GM19452 (cell line): ENCODE measurements at regions not wholly inside any gene's neighbourhood (a gene's known extent, or its start where the extent isn't known, plus 50 kb on each side); places are given as distances from the start of the nearest gene placed in this dataset.

Experiments
- ATAC-seq: cut with Tn5 transposase; IDR thresholded peaks from one replicate; pipeline ENCODE4 v1.9.1; 2021; ENCODE audit not compliant: unreplicated experiment

DNA sequence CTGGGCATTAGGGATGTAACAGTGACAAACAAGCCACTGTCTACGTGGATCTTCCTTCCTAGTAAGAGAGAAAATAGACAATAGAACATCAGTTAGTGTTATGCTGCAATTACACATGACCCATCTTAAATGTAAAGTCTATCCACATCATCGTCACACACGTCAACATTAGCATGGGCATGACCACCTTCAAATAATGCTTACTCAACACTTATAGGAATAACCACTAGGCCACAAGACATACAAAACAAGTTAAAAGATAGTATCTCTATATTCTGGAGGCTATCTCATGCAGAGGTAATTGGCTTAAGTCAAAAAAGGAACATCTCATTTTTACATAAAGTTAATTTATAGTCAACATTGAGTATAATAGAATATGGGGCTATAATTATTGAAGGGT lies 156.5 kb downstream of the MOXD1 start:
- ATAC-seq = no peak

DNA sequence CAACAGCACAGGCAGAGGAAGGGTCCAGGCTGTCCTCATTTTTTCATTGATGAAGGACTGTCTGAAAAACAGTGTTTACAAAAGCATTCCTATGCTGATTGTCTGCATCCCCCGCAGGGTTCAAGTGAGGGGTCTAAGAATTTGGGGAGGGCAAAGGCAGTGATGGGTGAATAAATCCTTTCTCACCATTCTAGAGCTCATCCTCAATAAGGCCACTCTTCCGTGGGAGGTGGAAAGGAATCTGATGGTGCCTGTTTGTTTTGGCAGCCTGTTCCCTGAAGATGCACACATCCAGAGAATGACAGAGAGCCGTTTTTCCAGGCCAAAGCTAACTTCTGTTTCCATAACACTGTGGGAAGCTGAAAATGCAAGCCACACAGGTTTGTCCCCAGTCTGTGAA lies 164.5 kb downstream of the MOXD1 start:
- ATAC-seq = no peak

DNA sequence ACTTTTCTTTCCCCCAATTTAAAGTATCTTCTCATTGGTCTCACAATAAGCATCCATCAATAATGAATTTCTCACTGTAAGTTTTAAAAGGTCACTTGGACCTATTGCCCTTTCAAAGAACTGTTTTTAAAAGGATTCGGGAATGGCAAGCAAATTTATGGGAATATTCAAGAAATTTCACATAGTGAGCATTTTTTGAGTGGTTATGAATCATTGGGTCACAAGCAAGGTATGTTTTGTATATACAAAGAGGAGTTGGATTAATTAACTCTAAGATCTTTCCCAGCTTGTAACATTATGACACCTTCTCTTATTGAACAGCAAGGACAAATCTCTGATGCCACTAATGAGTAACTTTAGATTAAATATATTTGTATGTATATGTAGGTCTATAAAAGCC lies 165.0 kb downstream of the MOXD1 start:
- no peak for ATAC-seq

DNA sequence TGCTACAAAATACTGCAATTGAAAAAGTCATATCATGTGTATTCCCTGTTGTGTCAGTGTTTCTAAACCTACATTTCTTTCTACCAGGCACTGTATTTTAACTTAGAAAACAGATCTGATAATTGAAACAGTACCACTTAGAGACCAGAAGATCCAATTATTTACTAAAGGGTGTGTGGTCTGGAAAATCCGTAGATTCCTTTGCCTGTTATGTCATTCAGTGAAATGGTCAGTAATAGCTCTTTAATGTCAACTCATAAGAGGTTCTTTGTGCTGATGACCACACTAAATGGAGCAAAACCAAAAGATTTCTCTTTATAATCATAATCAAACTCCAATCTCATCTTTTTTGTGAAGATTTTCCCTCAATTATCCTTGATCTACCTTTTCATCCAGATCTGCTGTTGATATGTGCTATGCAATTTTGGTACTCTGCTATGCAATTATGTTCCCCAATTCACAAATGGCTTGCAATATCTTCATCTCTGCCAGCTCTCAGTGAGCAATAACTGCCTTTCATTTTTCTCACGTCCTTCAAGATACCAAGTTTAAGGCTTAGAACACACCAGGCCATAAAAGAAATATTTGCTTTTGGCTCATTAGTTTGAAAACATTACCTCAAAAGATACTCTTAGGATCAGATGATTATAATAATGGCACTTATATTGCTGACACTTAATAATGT lies 165.5 kb downstream of the MOXD1 start:
- no peak for ATAC-seq

DNA sequence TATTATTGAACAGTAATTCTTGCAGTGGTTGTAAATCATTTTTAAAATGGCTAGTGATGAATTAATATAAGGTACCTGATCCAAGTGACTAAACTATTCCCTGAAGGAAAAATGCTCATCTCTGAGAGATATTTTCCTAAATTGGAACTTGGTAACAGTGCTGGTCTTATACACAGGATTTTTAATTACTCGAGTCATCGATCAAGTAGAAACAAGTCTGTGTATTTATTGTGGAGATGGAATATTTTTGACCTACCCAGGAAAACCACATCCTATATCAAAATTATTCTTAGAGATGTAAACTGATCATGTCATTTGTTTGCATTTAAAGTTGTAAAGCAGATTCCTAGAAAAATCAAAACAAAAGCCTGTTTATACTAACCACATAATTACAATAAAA lies 166.9 kb downstream of the MOXD1 start:
- ATAC-seq = no peak

DNA sequence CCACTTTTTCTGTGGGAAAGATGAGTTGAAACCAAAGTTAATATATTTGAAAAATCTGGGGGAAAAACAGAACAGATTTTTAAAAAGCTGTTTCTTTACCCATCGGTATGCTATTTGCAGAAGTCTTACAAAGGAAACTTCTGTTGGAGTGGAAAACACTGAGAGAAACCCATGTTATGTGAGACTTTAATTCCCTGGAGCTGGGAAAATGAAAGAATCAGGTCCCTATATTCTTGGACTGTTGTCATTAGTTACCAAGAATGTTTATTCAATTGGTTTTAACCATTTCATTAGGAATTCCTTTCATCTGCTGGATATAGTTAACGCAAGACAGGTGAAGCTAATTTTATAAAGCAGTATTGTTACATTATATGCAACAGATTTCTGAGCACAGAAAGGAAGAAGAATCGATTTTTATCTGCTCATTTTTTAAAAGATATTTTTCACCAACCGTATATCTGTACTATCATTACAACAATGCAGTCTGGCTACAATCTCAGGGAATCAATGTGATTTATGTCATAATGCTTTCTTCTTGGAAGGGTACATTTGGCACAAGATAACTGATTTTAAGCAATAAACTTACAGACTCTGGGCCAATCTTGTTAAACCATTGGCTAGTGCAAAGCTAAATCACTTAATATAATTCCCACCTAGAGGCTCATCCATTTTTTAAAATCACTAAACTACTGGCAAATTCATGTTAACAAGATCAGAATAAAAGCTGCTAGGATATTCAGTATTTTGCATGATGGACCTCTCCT lies 170.0 kb downstream of the MOXD1 start:
- ATAC-seq = no peak

DNA sequence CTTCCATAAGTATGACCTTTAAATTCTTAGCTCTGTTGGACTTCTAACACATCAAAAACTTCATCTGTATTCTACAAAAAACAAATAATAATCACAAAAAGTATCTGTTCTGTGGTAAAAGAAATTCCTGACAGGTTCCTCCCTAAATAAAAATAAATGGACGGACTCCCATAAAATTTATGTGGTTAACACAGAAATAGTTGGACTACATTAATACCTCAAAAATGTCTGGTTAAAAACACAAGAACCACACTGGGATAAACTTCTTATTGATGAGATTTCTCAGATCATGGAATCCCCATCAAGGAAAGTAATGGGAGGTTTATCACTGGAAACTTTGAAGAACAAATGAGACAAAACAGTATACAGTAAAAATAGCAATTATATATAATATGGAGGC lies 172.4 kb downstream of the MOXD1 start:
- ATAC-seq = no peak

DNA sequence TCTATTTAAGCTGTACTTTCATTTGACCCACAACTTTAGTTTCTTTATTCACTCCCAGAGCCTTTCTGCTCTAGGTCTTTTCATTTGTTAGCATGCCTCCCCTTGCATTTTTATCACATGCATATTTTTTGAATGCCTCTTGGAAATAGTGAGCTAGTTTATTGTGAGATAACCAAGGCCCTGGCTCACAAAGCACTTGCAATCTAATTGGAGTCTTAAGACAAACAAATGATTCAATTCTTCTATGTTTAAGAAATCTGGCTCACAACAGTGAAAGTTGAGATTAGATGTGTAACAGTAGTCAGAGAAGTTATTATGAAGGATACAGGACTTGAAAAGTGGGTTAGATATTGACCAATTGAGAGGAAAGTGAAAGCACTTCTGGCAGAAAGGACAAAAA lies 173.4 kb downstream of the MOXD1 start:
- no peak for ATAC-seq

DNA sequence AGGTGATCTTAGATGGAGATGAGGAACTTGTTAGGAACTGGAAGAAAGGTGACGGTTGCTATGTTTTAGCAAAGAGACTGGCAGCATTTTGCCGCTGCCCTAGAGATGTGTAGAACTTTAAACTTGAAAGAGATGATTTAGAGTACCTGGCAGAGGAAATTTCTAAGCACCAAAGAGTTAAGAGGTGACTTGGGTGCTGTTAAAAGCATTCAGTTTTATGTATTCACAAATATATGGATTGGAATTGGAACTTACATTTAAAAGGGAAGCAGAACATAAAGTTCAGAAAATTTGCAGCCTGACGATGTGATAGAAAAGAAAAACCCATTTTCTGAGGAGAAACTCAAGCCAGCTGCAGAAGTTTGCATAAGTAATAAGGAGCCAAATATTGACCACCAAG lies 176.3 kb downstream of the MOXD1 start:
- no peak for ATAC-seq

DNA sequence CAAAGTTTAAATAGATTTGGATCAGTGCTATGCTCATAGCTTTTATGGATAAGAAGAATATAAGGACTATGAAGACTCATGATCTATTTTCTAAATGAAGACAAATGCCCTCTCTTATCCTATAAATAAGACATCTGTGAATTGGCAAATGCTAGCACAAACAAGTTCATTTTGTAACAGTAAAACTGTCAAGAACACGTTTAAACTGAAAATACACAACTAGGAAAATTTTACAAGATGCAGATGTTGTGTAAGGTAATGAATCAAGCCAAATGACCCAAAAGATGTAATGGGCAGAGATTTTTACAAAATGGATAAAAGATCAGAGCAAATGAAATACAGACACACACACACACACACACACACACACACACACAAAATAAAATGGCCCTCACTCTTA lies 180.5 kb downstream of the MOXD1 start:
- ATAC-seq = no peak

DNA sequence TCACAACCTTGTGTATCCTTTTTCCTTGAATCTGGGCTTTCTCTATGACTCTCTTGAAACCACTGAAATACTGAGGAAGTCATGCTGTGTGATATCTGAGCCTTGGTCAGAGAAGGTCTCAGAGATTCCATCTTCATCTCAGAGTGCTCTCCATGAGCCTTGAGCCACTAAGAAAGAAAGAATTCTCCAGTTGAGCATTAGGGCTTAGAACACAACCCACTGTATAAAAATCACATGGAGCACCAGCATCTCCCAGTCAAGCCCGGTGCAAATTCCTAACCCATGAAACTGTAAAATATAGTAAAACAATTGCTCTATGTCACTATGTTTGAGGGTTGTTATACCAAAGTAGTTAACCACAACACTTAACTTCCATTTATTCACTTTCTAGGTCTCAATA lies 181.4 kb downstream of the MOXD1 start:
- no peak for ATAC-seq

DNA sequence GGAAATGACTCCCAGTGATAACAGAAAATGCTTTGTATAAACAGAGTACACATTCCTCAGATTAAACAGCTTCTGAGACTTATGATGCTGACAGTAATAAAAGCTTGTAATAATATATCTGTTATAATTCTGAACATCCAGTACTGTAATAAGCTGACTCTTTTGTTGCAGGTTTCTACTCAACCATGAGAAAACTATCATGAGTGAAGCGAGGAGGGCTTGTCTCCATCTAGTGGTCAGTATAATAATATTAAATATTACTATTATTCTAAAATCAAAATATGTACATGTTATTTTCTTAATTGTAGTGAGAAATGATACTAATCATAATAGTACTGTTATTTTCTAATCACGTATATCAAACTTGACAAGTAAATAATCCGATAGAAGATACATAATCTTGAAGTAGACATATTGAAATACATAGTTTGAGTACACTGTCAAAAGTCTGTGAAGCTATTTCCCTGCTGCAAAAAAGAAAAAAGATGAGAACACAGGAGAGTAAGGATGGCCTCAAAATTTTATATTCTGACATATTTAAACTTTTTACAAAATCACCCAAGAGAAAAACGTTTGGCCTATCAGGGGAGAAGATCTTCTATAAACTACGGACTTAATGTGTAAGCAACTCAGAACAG lies 183.1 kb downstream of the MOXD1 start:
- no peak for ATAC-seq

DNA sequence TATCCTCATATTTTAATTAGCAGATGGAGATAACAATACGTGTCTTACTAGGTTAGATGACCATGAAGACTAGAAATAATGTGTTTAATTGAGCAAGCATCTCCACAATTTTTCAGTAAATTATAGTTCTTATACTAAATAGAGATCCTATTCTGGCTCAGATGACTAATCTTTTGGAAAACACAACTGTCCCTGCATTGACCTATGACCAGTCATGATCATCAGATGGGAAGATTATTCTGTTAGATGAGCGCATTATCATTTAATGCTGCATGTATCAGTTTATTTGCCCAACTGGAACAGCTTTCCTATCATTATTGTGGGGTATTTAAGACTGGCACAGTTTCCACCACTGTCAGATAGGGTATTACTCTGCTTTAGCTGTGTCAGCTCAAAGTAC lies 185.5 kb downstream of the MOXD1 start:
- no peak for ATAC-seq

DNA sequence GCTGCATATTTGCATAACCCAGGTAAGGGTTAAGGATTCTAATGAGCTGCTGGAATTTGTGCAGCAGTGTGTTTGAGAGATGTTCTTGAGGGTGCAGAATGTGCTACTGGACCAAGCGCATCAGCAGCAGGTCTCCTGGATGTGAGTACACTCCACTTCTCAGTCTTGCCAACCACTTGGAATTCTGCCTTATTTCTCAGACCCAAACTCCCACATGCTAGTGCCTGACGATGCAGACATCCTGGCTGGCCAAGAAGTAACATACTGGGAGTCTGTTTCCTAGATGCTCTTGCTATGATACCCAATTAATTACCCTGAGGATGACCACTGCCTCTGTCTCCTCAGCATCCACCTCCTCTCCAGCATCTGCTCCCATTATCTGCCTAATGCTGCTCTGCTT lies 186.6 kb downstream of the MOXD1 start:
- no peak for ATAC-seq

DNA sequence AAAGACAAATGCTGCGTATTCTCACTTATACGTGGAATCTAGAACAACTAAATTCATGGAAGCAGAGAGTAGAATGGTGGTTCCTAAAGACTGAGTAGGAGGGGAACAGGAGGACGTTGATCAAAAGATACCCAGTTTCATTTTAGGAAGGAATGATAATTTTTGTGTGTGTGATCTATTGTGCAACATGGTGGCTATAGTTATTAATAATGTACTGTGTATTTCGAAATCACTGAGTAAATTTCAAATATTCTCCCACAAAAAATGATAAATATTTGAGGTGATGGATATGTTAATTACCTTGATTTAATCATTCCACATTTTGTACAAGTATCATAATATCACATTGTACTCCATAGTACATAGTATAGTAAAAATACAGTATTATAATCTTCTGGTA lies 187.5 kb downstream of the MOXD1 start:
- ATAC-seq = no peak

DNA sequence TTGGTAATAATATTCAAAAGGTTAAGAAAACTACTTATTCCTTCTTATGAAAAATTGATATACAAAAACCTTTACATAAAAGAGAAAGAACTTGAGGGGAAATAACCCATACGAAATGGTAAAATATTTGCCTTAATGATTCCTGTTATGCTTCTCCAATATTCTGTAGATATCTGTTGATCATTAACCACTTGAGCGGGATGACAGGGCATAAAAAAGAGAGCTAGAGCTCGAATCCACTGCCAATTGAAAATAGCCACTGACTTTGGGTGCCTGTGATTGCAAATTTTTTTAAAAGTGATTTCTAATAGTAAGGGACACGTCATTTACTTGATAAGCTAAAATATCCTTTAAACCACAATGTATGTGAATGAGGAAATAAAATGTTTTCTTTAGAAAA lies 188.1 kb downstream of the MOXD1 start:
- ATAC-seq = no peak

DNA sequence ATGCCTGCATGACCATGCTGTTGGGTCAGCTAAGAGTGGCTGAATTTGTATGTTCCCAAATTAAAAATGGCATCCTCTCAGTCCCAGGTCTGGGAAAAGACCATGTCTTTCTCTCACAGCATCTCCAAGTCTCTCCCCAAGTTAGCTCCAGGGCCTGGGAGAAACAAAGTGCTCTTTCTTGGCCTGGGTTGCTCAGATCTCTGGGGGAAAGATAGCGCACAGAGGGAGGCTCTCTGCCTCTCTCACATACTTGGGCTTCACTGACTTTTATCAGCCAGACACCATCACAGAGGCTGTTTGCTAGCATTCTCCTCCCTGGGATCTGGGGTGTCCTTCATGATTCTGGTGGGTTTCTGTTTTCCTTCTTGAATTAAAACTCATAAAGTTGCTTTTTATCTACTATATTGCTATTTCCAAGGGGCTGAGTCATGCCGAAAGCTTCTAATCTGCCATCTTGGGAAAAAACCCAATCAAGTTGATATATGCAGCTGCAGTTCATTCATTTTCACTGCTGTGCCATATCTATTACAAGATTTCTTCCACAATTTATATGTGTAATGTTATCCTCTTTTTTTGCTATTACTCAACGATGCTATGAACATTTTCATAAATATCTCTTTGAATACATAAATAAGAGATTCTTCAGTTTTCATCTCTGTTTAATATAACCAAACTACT lies 190.2 kb downstream of the MOXD1 start:
- ATAC-seq = no peak

DNA sequence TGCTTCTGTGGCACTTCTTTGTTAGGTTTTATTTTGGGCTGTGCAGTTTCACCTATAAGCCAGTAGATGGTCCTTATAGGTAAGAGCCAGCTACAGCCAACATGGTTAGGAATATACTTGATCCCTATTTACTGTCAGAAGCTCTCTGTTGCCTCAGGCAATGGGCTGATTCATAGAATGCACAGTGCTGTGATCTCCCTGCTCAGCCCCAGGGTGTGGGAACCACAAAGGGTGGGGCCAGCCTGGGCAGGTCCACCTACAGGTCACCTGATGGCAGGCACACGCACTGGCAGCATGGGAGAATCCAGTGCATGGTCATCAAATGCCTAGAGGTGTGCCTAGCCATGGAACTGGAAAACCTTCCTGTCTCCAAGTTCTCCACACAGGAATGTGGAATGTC lies 191.9 kb downstream of the MOXD1 start:
- no peak for ATAC-seq

DNA sequence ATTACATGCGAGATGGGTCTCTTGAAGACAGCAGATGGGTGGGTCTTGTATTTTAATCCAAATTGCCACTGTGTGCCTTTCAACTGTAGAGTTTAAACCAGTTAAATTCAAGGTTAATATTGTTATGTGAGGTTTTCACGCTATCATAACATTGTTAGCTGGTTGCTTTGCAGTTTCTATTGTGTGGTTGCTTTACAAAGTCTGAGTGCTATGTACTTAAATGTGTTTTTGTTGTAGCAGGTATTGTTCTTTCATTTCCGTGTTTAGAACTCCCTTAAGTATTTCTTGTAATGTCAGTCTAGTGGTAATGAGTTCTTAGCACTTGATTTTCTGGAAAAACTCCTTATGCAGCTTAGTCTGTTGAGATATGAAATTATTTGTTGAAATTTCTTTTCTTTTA lies 193.3 kb downstream of the MOXD1 start:
- no peak for ATAC-seq

DNA sequence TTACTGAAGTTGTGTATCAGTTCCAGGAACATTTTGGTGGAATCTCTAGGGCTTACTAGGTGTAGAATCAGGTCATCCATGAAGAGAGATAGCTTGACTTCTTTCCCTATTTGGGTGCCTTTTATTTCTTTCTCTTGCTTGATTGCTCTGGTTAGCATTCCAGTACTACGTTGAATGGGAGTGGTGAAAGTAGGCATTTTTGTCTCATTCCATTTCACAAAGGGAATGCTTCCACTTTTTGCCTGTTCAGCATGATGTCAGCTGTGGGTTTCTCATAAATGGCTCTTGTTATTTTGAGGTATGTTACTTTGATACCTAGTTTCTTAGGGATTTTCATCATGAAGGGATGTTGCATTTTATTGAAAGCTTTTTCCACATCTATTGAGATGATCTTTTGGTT lies 195.3 kb downstream of the MOXD1 start:
- ATAC-seq = no peak

DNA sequence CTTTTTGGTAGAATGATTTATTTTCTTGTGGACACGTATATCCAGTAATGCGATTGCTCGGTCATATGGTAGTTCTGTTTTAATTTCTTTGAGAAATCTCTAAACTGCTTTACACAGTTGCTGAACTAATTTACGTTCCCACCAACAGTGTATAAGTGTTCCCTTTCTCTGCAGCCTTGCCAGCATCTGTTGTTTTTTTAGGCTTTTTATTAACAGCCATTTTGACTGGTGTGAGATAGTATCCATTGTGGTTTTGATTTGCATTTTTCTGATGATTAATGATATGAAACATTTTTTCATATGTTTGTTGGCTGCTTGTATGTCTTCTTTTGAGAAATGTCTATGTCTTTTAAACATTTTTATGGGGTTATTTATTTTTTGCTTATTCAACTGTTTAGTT lies 196.7 kb downstream of the MOXD1 start:
- no peak for ATAC-seq

DNA sequence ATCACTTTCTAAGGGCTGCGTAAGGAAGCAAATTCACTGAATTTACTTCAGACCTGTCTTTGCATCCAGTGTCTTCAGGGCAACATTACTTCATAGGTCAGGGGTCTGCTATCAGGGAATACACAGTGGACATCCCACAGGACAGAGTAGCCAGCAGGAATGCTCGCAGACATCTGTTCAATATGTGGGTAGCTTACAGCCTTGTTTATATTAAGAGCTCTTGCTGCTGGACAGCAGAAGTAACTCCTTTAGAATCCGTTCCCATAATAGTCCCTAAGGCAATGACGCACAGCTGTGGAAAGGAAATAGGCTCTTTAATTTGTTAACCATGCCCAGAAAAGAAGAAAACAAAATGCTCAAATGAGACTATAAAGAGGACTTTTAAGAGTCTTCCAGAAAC lies 198.7 kb downstream of the MOXD1 start:
- ATAC-seq = no peak
